Chondrocyte (in vitro differentiated cells): ENCODE measurements at regions not wholly inside any gene's neighbourhood (a gene's known extent, or its start where the extent isn't known, plus 50 kb on each side); places are given as distances from the start of the nearest gene placed in this dataset.

Experiments
- DNase-seq: peaks from one replicate; pipeline ENCODE4 v3.0.0; 2021; ENCODE audit warnings: mixed read lengths, low spot score
- H3K27ac Mint-ChIP-seq: one replicate; pipeline ENCODE4 v1.8.0; 2021; ENCODE audit warnings: mild to moderate bottlenecking, moderate library complexity, mixed read lengths; ENCODE audit not compliant: unreplicated experiment
- H3K27me3 Mint-ChIP-seq: 2 replicates; pipeline ENCODE4 v1.8.0; 2021; ENCODE audit warnings: low read depth, mixed read lengths
- H3K36me3 Mint-ChIP-seq: 2 replicates; pipeline ENCODE4 v1.8.0; 2021; ENCODE audit warnings: low read depth, mixed read lengths
- H3K4me1 Mint-ChIP-seq: 2 replicates; pipeline ENCODE4 v1.8.0; 2021; ENCODE audit warnings: low read depth, mild to moderate bottlenecking, mixed read lengths
- H3K4me3 Mint-ChIP-seq: one replicate; pipeline ENCODE4 v1.8.0; 2021; ENCODE audit warnings: mild to moderate bottlenecking, moderate library complexity, mixed read lengths; ENCODE audit not compliant: unreplicated experiment
- H3K9me3 Mint-ChIP-seq: 2 replicates; pipeline ENCODE4 v1.8.0; 2021; ENCODE audit warnings: low read depth, mixed read lengths
- CTCF ChIP-seq: fragments of 200-600 bp; sonication (generic); IDR thresholded peaks from 2 replicates; pipeline ENCODE4 v1.5.0; 2021; ENCODE audit warnings: antibody characterized with exemption, mild to moderate bottlenecking, moderate library complexity

- no peak for DNase-seq
- H3K27me3 Mint-ChIP-seq, result peaks cover 4% of the 10 kb centered on the region
- no peaks in the 10 kb centered on the region for H3K9me3 Mint-ChIP-seq
- no peaks in the 10 kb centered on the region for H3K4me1 Mint-ChIP-seq
- H3K27ac Mint-ChIP-seq, result no peak overlapping the region
- TF ChIP-seq CTCF, result no peak
- H3K36me3 Mint-ChIP-seq, result no peaks in the 10 kb centered on the region
- H3K4me3 Mint-ChIP-seq, result no peak overlapping the region
Observed at GRCh38 chr1:217369271-217369981, 261.5 kb downstream of the GPATCH2 start.

GRCh38 chr1:217364220-217364619 is 266.7 kb downstream of the GPATCH2 start:
- Mint-ChIP-seq H3K4me1 (no peaks in the 10 kb centered on the region), H3K27ac (no peak overlapping the region), H3K9me3 (peaks cover 4% of the 10 kb centered on the region)

GRCh38 chr1:217363319-217363718 is 267.6 kb downstream of the GPATCH2 start:
- no peak for DNase-seq
- no peak overlapping the region for H3K27ac Mint-ChIP-seq
- H3K27me3 Mint-ChIP-seq, result peaks cover 6% of the 10 kb centered on the region
- no peak overlapping the region for H3K4me3 Mint-ChIP-seq
- H3K36me3 Mint-ChIP-seq, result no peaks in the 10 kb centered on the region
- peaks cover 4% of the 10 kb centered on the region for H3K9me3 Mint-ChIP-seq
- no peaks in the 10 kb centered on the region for H3K4me1 Mint-ChIP-seq
- no peak for TF ChIP-seq CTCF

More at GRCh38 chr1:217364220-217364619, 266.7 kb downstream of the GPATCH2 start:
- peaks cover 6% of the 10 kb centered on the region for H3K27me3 Mint-ChIP-seq
- no peak overlapping the region for H3K4me3 Mint-ChIP-seq
- no peaks in the 10 kb centered on the region for H3K36me3 Mint-ChIP-seq
- no peak for DNase-seq
- TF ChIP-seq CTCF, result no peak

- Mint-ChIP-seq H3K27ac (no peak overlapping the region), H3K4me3 (no peak overlapping the region), H3K36me3 (no peaks in the 10 kb centered on the region), H3K27me3 (peaks cover 8% of the 10 kb centered on the region), H3K4me1 (no peaks in the 10 kb centered on the region), H3K9me3 (peaks cover 4% of the 10 kb centered on the region)
- no peak for DNase-seq
- TF ChIP-seq CTCF, result no peak
Observed at GRCh38 chr1:217360510-217360909, 270.4 kb downstream of the GPATCH2 start.

- no peak for TF ChIP-seq CTCF
- no peak overlapping the region for H3K27ac Mint-ChIP-seq
- DNase-seq, result no peak
- H3K4me3 Mint-ChIP-seq, result no peak overlapping the region
- H3K9me3 Mint-ChIP-seq, result no peaks in the 10 kb centered on the region
- no peaks in the 10 kb centered on the region for H3K4me1 Mint-ChIP-seq
- H3K36me3 Mint-ChIP-seq, result no peaks in the 10 kb centered on the region
- peaks cover 19% of the 10 kb centered on the region for H3K27me3 Mint-ChIP-seq
Observed at GRCh38 chr1:217354895-217355294, 276.0 kb downstream of the GPATCH2 start.
